EH (cell line): ENCODE measurements at regions not wholly inside any gene's neighbourhood (a gene's known extent, or its start where the extent isn't known, plus 50 kb on each side); places are given as distances from the start of the nearest gene placed in this dataset.
"Not testable (repeated sequence)": the region's sequence is repeated elsewhere in the genome, so short reads cannot be mapped to it uniquely, and the experiment has no call there.

Experiments used
- DNase-seq: peaks from one replicate; pipeline ENCODE4 v3.0.0-alpha.2; 2015; ENCODE audit warnings: low read depth

GRCh38 chr1:230591678-230592077, 50.6 kb upstream of the COG2 start:
- DNase-seq = peak; percentile 8

- no peak for DNase-seq
Observed at GRCh38 chr1:230589951-230590350, 52.3 kb upstream of the COG2 start.

GRCh38 chr1:230588323-230588746, 53.9 kb upstream of the COG2 start:
- no peak for DNase-seq

- DNase-seq = no peak
Observed at GRCh38 chr1:230587061-230587460, 55.2 kb upstream of the COG2 start.

GRCh38 chr1:230584660-230585059, 57.6 kb upstream of the COG2 start:
- no peak for DNase-seq

- no peak for DNase-seq
Observed at GRCh38 chr1:230581446-230582079, 60.7 kb upstream of the COG2 start.

GRCh38 chr1:230578616-230579015, 63.7 kb upstream of the COG2 start:
- no peak for DNase-seq

GRCh38 chr1:230577537-230577936, 64.7 kb upstream of the COG2 start:
- no peak for DNase-seq

- no peak for DNase-seq
Observed at GRCh38 chr1:230575886-230576500, 66.3 kb upstream of the COG2 start.

GRCh38 chr1:230574502-230574901, 67.8 kb upstream of the COG2 start:
- no peak for DNase-seq

- DNase-seq = no peak
Observed at GRCh38 chr1:230573658-230574057, 68.6 kb upstream of the COG2 start.

GRCh38 chr1:230572121-230573105, 69.9 kb upstream of the COG2 start:
- DNase-seq = no peak

GRCh38 chr1:230570724-230571360, 71.4 kb upstream of the COG2 start:
- no peak for DNase-seq

GRCh38 chr1:230569201-230569600, 73.1 kb upstream of the COG2 start:
- no peak for DNase-seq

GRCh38 chr1:230568676-230569075, 73.6 kb upstream of the COG2 start:
- DNase-seq = no peak

- peak; percentile 34 for DNase-seq
Observed at GRCh38 chr1:230568008-230568407, 74.3 kb upstream of the COG2 start.

GRCh38 chr1:230567221-230567575, 75.1 kb upstream of the COG2 start:
- no peak for DNase-seq

- not testable (repeated sequence) for DNase-seq
Observed at GRCh38 chr1:230566532-230567220, 75.6 kb upstream of the COG2 start.

GRCh38 chr1:230565141-230565540, 77.1 kb upstream of the COG2 start:
- DNase-seq = no peak

- DNase-seq = no peak
Observed at GRCh38 chr1:230563591-230563990, 78.7 kb upstream of the COG2 start.

- no peak for DNase-seq
Observed at GRCh38 chr1:230561570-230561969, 80.7 kb upstream of the COG2 start.

GRCh38 chr1:230558324-230558723, 84.0 kb upstream of the COG2 start:
- DNase-seq = no peak
